GM12878 (cell line): ENCODE measurements at regions not wholly inside any gene's neighbourhood (a gene's known extent, or its start where the extent isn't known, plus 50 kb on each side); places are given as distances from the start of the nearest gene placed in this dataset.

ENCODE experiments used
- ATAC-seq: fragments of 200-7000 bp; cut with Tn5 transposase; 3 replicates; pipeline ENCODE4 v1.9.1; 2020; ENCODE audit warnings: mild to moderate bottlenecking, moderate library complexity
- BruUV-seq: library from RNA; stranded (reverse); fragments of 400-500 nt; replicated peaks from 2 replicates; lab custom pipeline; 2021; lab: Mats Ljungman, UMichigan
- CTCF ChIA-PET: fragments of 300-600 bp; sonication (Branson Sonifier 250); formaldehyde crosslinking; extraction: SDS; loops from one replicate; lab custom pipeline; 2021; ENCODE audit warnings: inconsistent platforms; lab: Yijun Ruan, JAX
- POLR2A ChIA-PET: fragments of 350-600 bp; formaldehyde crosslinking; extraction: SDS; loops from one replicate; lab custom pipeline; 2021; ENCODE audit warnings: inconsistent platforms; lab: Charles Lee
- RAD21 ChIA-PET: fragments of 300-600 bp; sonication (Branson Sonifier 250); formaldehyde crosslinking; loops from one replicate; lab custom pipeline; 2023; ENCODE audit warnings: antibody characterized with exemption; ENCODE audit not compliant: unreplicated experiment; lab: Charles Lee
- SMC1A ChIA-PET: fragments of 300-600 bp; sonication (Branson Sonifier 250); formaldehyde crosslinking; loops from one replicate; lab custom pipeline; 2023; ENCODE audit not compliant: unreplicated experiment, uncharacterized antibody; lab: Charles Lee
- DNase-seq: peaks from one replicate; pipeline ENCODE4 v3.0.0-alpha.2; 2011; ENCODE audit warnings: low read depth, low spot score
- FAIRE-seq: peaks from 3 replicates; lab custom pipeline; 2011; peaks lifted over from hg19 to GRCh38; lab: Jason Lieb, UNC
- H2AFZ ChIP-seq: 2 replicates; pipeline ENCODE4 v1.6.0; 2011; ENCODE audit warnings: low read depth, low read length, control low read depth; ENCODE audit not compliant: control insufficient read depth
- H3K27ac ChIP-seq: 2 replicates; pipeline ENCODE4 v1.5.1; 2011; ENCODE audit warnings: control low read depth; ENCODE audit not compliant: control insufficient read depth, insufficient read depth
- H3K27me3 ChIP-seq, 2 experiments: replicated peaks in 1 of 2; 2 replicates each; pipeline versions ENCODE4 v1.6.0 to v1.6.1; 2011; ENCODE audit warnings: low read length in 1 of 2; ENCODE audit not compliant: control insufficient read depth in 2 of 2, insufficient read depth in 2 of 2
- H3K36me3 ChIP-seq, 2 experiments: 2 replicates each; pipeline ENCODE4 v1.5.1; 2011; ENCODE audit warnings: low read length in 1 of 2; ENCODE audit not compliant: control insufficient read depth in 2 of 2, insufficient read depth in 2 of 2
- H3K4me1 ChIP-seq: 2 replicates; pipeline ENCODE4 v1.6.1; 2011; ENCODE audit warnings: mild to moderate bottlenecking, low read length, moderate library complexity, mixed read lengths; ENCODE audit not compliant: control insufficient read depth, insufficient read depth
- H3K4me2 ChIP-seq: 2 replicates; pipeline ENCODE4 v1.6.0; 2011; ENCODE audit warnings: control low read depth; ENCODE audit not compliant: control insufficient read depth, insufficient read depth
- H3K4me3 ChIP-seq: fragments of 200-600 bp; sonication (generic); 2 replicates; pipeline ENCODE4 v1.5.1; 2016
- H3K79me2 ChIP-seq: 2 replicates; pipeline ENCODE4 v1.6.0; 2011; ENCODE audit warnings: low read length; ENCODE audit not compliant: control insufficient read depth, insufficient read depth
- H3K9ac ChIP-seq: 2 replicates; pipeline ENCODE4 v1.8.0; 2011; ENCODE audit warnings: low read length, control low read depth, mixed read lengths; ENCODE audit not compliant: control insufficient read depth, insufficient read depth
- H3K9me3 ChIP-seq: replicated peaks from 3 replicates; pipeline ENCODE4 v1.5.1; 2011; ENCODE audit warnings: mild to moderate bottlenecking, low read length; ENCODE audit not compliant: control insufficient read depth, insufficient read depth
- H4K20me1 ChIP-seq: 2 replicates; pipeline ENCODE4 v1.6.0; 2011; ENCODE audit not compliant: control insufficient read depth, insufficient read depth
- CEBPB ChIP-seq, 2 experiments: fragments of 150-350 bp in 1 of 2; IDR thresholded peaks; 2 replicates each; pipeline ENCODE4 v1.6.1; 2012 to 2014; ENCODE audit warnings: low read depth in 2 of 2, low read length in 2 of 2, borderline replicate concordance in 1 of 2, inconsistent platforms in 1 of 2
- HDAC2 ChIP-seq: fragments of 200-600 bp; sonication (generic); IDR thresholded peaks from 2 replicates; pipeline ENCODE4 v1.6.1; 2017
- IRF4 ChIP-seq: IDR thresholded peaks from 2 replicates; pipeline ENCODE4 v1.6.1; 2011; ENCODE audit warnings: low read depth, low read length
- KAT2A ChIP-seq: conservative IDR thresholded peaks from 2 replicates; pipeline ENCODE4 v1.6.1; 2011; ENCODE audit warnings: low read depth, low read length; ENCODE audit not compliant: control insufficient read depth
- MAX ChIP-seq: IDR thresholded peaks from 2 replicates; pipeline ENCODE4 v1.6.1; 2012; ENCODE audit warnings: low read depth, low read length, improper control_type of control experiment
- MEF2A ChIP-seq: IDR thresholded peaks from 2 replicates; pipeline ENCODE4 v1.6.1; 2011; ENCODE audit warnings: low read depth, mild to moderate bottlenecking, low read length, moderate library complexity; ENCODE audit not compliant: insufficient read depth
- MYC ChIP-seq: IDR thresholded peaks from 2 replicates; pipeline ENCODE4 v1.6.1; 2011; ENCODE audit warnings: mild to moderate bottlenecking, low read length, moderate library complexity, inconsistent platforms; ENCODE audit not compliant: insufficient read depth, insufficient replicate concordance, insufficient read length, severe bottlenecking
- NR2C2 ChIP-seq: IDR thresholded peaks from 2 replicates; pipeline ENCODE4 v1.6.1; 2011; ENCODE audit warnings: borderline replicate concordance, low read depth; ENCODE audit not compliant: control insufficient read depth, insufficient read length
- SKIL ChIP-seq: fragments of 450-650 bp; IDR thresholded peaks from 2 replicates; pipeline ENCODE4 v1.6.1; 2017; ENCODE audit warnings: mild to moderate bottlenecking, low read depth, inconsistent platforms; ENCODE audit not compliant: poor library complexity, severe bottlenecking
- SMC3 ChIP-seq: IDR thresholded peaks from 2 replicates; pipeline ENCODE4 v1.6.1; 2011; ENCODE audit warnings: low read length, improper control_type of control experiment, borderline replicate concordance
- STAT3 ChIP-seq: IDR thresholded peaks from 2 replicates; pipeline ENCODE4 v1.6.1; 2011; ENCODE audit warnings: low read depth, low read length, improper control_type of control experiment
- TARDBP ChIP-seq: IDR thresholded peaks from 2 replicates; pipeline ENCODE4 v1.6.1; 2016; ENCODE audit warnings: borderline replicate concordance
- TCF12 ChIP-seq: IDR thresholded peaks from 2 replicates; pipeline ENCODE4 v1.6.1; 2011; ENCODE audit warnings: low read depth, mild to moderate bottlenecking, low read length
- ZBTB11 ChIP-seq: fragments of 450-650 bp; formaldehyde crosslinking; IDR thresholded peaks from 2 replicates; pipeline ENCODE4 v1.5.0; 2022; ENCODE audit warnings: mild to moderate bottlenecking, missing genetic modification characterization
- ZNF24 ChIP-seq: fragments of 450-650 bp; IDR thresholded peaks from 2 replicates; pipeline ENCODE4 v1.6.1; 2017; ENCODE audit warnings: antibody characterized with exemption, mild to moderate bottlenecking
- WGBS: methylation state at CpG from one replicate; pipeline ENCODE4 v1.1.6; 2016; ENCODE audit warnings: low lambda C conversion rate; ENCODE audit not compliant: insufficient replicate concordance, insufficient coverage; ENCODE audit errors: missing lambda C conversion rate; 5-methylcytosine and 5-hydroxymethylcytosine counted together
- in situ Hi-C: fragments of 300-500 bp; cut with MboI; formaldehyde crosslinking; loops from 9 replicates; pipeline ENCODE4 v1.14.3; 2018; ENCODE audit warnings: mixed read lengths
- intact Hi-C: fragments of 100-400 bp; cut with micrococcal nuclease; formaldehyde crosslinking; loops from one replicate; pipeline ENCODE4 v1.14.2; 2022; ENCODE audit not compliant: unreplicated experiment

- Histone ChIP-seq H3K79me2 (no peaks in the 10 kb centered on the region), H2AFZ (no peak overlapping the region), H3K27me3 (no peaks in the 10 kb centered on the region), H3K36me3 (no peaks in the 10 kb centered on the region), H3K9ac (no peak overlapping the region), H3K4me2 (no peak overlapping the region), H3K9me3 (no peaks in the 10 kb centered on the region), H3K4me3 (no peak overlapping the region), H3K27ac (no peak overlapping the region), H4K20me1 (no peaks in the 10 kb centered on the region), H3K4me1 (no peaks in the 10 kb centered on the region)
- in situ Hi-C loops: no loop called here
- TF ChIP-seq ZNF24 (no peak), MAX (no peak), KAT2A (no peak), STAT3 (no peak), HDAC2 (no peak), CEBPB (IDR thresholded peaks at IDR 0.05; ENCODE audit: borderline replicate concordance in 1 of 2, low read depth in 2 of 2, low read length in 2 of 2) (no peak), MYC (no peak)
- intact Hi-C loops: no loop called here
- DNase-seq: no peak
- ChIA-PET RAD21 (no interaction called here), CTCF (no interaction called here), SMC1A (no interaction called here), POLR2A (no interaction called here)
- no TSS peak for BruUV-seq
- FAIRE-seq: no peak
- no peak for ATAC-seq
Measured at GRCh38 chr20:40230486-40230885, 458.6 kb downstream of the MAFB start.

- H3K9ac ChIP-seq: no peak overlapping the region
- WGBS: 11% methylated on average over 2 of the region's 2 CpGs
- H3K4me1 ChIP-seq: no peaks in the 10 kb centered on the region
- RAD21 ChIA-PET: no interaction called here
- H2AFZ ChIP-seq: no peak overlapping the region
- no peaks in the 10 kb centered on the region for H3K9me3 ChIP-seq
- no peak overlapping the region for H3K27ac ChIP-seq
- intact Hi-C loops (no loop called here), in situ Hi-C loops (no loop called here)
- no TSS peak for BruUV-seq
- H3K27me3 ChIP-seq: no peaks in the 10 kb centered on the region
- no peak for DNase-seq
- no peak for FAIRE-seq
- H3K36me3 ChIP-seq: no peaks in the 10 kb centered on the region
- POLR2A ChIA-PET: no interaction called here
- H3K4me2 ChIP-seq: no peak overlapping the region
- no peak for ATAC-seq
- SMC1A ChIA-PET: no interaction called here
- H4K20me1 ChIP-seq: no peaks in the 10 kb centered on the region
- CTCF ChIA-PET: no interaction called here
- H3K4me3 ChIP-seq: no peak overlapping the region
- no peaks in the 10 kb centered on the region for H3K79me2 ChIP-seq
- TF ChIP-seq SMC3 (no peak), ZBTB11 (no peak), NR2C2 (no peak), MEF2A (no peak), IRF4 (no peak), TARDBP (no peak), SKIL (no peak), TCF12 (no peak)
Measured at GRCh38 chr20:40225596-40225995, 463.4 kb downstream of the MAFB start.
